GM06990 (cell line): ENCODE measurements at regions not wholly inside any gene's neighbourhood (a gene's known extent, or its start where the extent isn't known, plus 50 kb on each side); places are given as distances from the start of the nearest gene placed in this dataset.

Experiments used
- DNase-seq: peaks from one replicate; pipeline ENCODE4 v3.0.0-alpha.2; 2011; ENCODE audit not compliant: insufficient read length; ENCODE audit errors: extremely low read depth
- H3K27me3 ChIP-seq: replicated peaks from 2 replicates; pipeline ENCODE4 v1.6.0; 2011; ENCODE audit warnings: low read length; ENCODE audit not compliant: control insufficient read depth, insufficient read depth
- H3K36me3 ChIP-seq: 2 replicates; pipeline ENCODE4 v1.5.1; 2011; ENCODE audit warnings: low read length; ENCODE audit not compliant: control insufficient read depth, insufficient read depth
- H3K4me3 ChIP-seq: replicated peaks from 2 replicates; pipeline ENCODE4 v1.5.1; 2011; ENCODE audit warnings: low read depth, mild to moderate bottlenecking, control low read depth, low read length
- TF ChIP-seq, protein P1 (sequence below): IDR thresholded peaks from 2 replicates; pipeline ENCODE4 v1.5.1; 2011; ENCODE audit warnings: low read length, control low read depth, mild to moderate bottlenecking, inconsistent platforms; ENCODE audit not compliant: insufficient read depth, poor library complexity, severe bottlenecking

DNA sequence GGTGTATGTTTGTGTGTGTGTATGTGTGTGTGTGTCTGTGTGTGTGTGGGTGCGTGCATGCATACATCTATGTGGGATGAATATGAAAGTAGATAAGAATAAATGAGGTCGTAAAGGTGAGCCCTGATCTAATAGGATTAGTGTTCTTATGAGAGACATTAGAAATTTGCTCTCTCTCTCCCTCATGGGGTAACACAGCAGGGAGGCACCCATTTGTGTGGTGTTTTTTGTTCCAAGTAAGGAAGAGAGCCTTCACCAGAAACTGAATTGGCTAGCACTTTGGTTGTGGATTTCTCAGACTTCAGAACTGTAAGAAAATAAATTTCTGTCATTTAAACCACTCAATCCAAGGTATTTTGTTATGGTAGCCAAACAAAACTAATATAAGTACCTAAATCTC, 353.7 kb upstream of the CHRM2 start:
- no peak for DNase-seq
- H3K27me3 ChIP-seq = no peaks in the 10 kb centered on the region

DNA sequence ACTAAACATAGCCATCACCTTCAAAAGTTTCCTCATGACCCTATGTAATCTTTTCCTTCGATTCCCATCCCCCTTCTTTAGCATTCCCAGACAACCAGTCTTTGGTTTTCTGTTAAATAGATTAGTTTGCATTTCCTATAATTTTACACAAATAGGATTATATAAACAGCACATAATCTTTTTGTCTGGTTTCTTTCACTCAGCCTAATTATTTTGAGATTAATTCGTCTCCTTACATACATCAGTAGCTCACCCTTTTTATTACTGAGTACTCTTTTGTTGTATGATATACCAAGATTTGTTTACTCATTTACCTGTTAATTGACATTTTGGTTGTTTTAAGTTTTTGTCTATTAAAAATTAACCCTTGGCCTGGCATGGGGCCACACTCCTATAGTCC, 354.7 kb upstream of the CHRM2 start:
- no peak for DNase-seq
- TF ChIP-seq, protein P1, sequence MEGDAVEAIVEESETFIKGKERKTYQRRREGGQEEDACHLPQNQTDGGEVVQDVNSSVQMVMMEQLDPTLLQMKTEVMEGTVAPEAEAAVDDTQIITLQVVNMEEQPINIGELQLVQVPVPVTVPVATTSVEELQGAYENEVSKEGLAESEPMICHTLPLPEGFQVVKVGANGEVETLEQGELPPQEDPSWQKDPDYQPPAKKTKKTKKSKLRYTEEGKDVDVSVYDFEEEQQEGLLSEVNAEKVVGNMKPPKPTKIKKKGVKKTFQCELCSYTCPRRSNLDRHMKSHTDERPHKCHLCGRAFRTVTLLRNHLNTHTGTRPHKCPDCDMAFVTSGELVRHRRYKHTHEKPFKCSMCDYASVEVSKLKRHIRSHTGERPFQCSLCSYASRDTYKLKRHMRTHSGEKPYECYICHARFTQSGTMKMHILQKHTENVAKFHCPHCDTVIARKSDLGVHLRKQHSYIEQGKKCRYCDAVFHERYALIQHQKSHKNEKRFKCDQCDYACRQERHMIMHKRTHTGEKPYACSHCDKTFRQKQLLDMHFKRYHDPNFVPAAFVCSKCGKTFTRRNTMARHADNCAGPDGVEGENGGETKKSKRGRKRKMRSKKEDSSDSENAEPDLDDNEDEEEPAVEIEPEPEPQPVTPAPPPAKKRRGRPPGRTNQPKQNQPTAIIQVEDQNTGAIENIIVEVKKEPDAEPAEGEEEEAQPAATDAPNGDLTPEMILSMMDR = no peak
- Histone ChIP-seq H3K4me3 (no peak overlapping the region), H3K27me3 (no peaks in the 10 kb centered on the region), H3K36me3 (no peaks in the 10 kb centered on the region)

More for the DNA sequence above, 353.7 kb upstream of the CHRM2 start:
- H3K36me3 ChIP-seq = no peaks in the 10 kb centered on the region
- TF ChIP-seq, protein P1 = no peak
- H3K4me3 ChIP-seq = no peak overlapping the region

DNA sequence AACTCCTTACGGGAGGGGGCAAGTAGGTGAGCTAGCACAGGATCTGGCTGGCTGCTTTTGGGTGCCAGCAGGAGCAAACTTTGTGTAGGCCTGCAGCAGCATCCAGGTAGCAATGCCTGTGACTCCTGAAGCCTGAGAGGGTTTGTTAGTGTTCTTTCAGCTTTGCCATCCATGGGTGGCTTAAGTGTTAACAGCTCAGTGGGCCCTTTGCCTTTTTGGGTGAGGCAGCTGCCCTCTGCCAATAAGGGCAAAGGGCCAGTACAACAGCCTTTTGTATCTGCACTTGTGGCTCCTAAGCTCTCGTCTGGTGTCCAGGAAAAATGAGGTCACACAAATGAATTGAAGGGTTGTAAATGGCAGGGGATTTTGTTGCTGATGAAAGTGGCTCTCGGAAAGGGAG, 359.0 kb upstream of the CHRM2 start:
- Histone ChIP-seq H3K4me3 (no peak overlapping the region), H3K27me3 (no peaks in the 10 kb centered on the region), H3K36me3 (no peaks in the 10 kb centered on the region)
- TF ChIP-seq, protein P1 = no peak
- no peak for DNase-seq

DNA sequence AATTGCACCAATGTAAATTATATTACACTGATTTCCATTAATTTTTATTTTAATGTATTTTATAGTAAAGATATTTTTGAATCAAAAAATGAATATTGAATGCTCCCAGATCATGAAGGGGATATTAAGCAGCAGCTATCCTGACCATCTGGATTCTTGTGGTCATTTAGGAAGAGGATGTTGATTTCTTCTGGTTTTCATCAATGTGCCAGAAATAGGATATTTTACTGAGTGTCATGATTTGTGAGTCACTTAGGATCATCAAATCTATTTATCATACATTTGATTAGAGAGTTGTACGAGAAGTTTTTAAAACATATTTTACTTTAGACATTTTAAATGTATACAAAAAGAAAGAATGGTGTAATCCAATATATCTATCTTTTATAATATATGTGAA, 366.3 kb upstream of the CHRM2 start:
- Histone ChIP-seq H3K4me3 (no peak overlapping the region), H3K27me3 (no peaks in the 10 kb centered on the region), H3K36me3 (no peaks in the 10 kb centered on the region)
- TF ChIP-seq, protein P1 = no peak
- DNase-seq = no peak

DNA sequence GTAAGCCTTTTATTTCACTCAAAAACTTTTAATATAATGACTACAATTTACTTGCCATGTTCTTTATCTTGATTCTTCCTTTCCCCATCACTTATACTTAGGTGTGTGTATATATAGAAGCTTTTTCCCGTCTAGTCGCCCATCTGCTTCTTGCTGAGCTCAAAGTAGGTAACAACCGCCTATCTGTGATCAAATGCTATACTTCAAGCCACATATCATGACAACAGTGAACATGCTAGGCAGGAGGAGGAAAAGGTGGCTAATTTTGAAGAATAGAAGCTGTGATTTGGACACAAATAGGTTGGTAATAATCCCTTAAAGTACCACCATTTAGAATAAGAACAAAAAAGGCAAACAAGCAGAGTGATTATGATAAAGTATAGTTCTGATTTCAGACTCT, 367.3 kb upstream of the CHRM2 start:
- DNase-seq = no peak
- Histone ChIP-seq H3K36me3 (no peaks in the 10 kb centered on the region), H3K4me3 (no peak overlapping the region), H3K27me3 (no peaks in the 10 kb centered on the region)
- TF ChIP-seq, protein P1 = no peak

DNA sequence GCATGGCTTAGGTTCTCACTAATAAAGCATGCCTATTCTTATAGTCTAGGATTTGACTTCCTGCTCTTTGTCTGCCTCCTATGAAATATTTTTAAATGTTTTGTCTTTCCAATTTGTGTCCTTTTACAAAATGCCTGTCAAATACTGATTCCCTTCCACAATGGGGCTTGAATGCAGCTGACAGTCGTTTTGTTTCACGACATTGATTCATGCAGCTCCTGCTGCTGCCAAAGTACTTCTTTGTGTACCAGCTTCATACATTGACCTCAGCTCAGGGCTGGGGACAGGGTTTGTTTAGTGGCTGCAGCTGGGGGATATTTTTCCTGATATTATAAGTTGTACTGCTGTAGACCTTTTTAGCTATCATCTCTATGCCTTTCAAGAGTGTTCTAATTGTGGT, 371.9 kb upstream of the CHRM2 start:
- DNase-seq = no peak
- H3K36me3 ChIP-seq = no peaks in the 10 kb centered on the region
- H3K4me3 ChIP-seq = no peak overlapping the region
- H3K27me3 ChIP-seq = no peaks in the 10 kb centered on the region
- TF ChIP-seq, protein P1 = no peak
